ENCODE measurements at regions not wholly inside any gene's neighbourhood (a gene's known extent, or its start where the extent isn't known, plus 50 kb on each side); places are given as distances from the start of the nearest gene placed in this dataset.
A peak's percentile ranks its signal among the peaks of the same experiment; 100 is the strongest.
"Not testable (repeated sequence)": the region's sequence is repeated elsewhere in the genome, so short reads cannot be mapped to it uniquely, and the experiment has no call there.

GRCh38 chr9:104195142-104195541 lies 101.0 kb downstream of the SMC2 start:
- DNase-seq (ENCODE audit: low spot score), result not testable (repeated sequence)

GRCh38 chr9:104200456-104200994 lies 106.4 kb downstream of the SMC2 start:
- DNase-seq (ENCODE audit: low spot score), result no peak

GRCh38 chr9:104206766-104207165 lies 112.7 kb downstream of the SMC2 start:
- DNase-seq (ENCODE audit: low spot score), result no peak

GRCh38 chr9:104209387-104209786 lies 115.3 kb downstream of the SMC2 start:
- DNase-seq (ENCODE audit: low spot score), result no peak

- DNase-seq (ENCODE audit: low spot score), result no peak
Measured at GRCh38 chr9:104227108-104227507, 133.0 kb downstream of the SMC2 start.

- DNase-seq (ENCODE audit: low spot score), result peak; percentile 80
Measured at GRCh38 chr9:104232781-104233341, 138.8 kb downstream of the SMC2 start.

- no peak for DNase-seq (ENCODE audit: low spot score)
Measured at GRCh38 chr9:104233366-104233765, 139.3 kb downstream of the SMC2 start.

GRCh38 chr9:104234632-104235337 lies 140.7 kb downstream of the SMC2 start:
- not testable (repeated sequence) for DNase-seq (ENCODE audit: low spot score)

GRCh38 chr9:104235347-104236120 lies 141.4 kb downstream of the SMC2 start:
- not testable (repeated sequence) for DNase-seq (ENCODE audit: low spot score)

- DNase-seq (ENCODE audit: low spot score), result no peak
Measured at GRCh38 chr9:104238668-104239067, 144.6 kb downstream of the SMC2 start.

GRCh38 chr9:104240890-104241289 lies 146.8 kb downstream of the SMC2 start:
- DNase-seq (ENCODE audit: low spot score), result no peak

- DNase-seq (ENCODE audit: low spot score), result no peak
Measured at GRCh38 chr9:104245925-104246324, 151.8 kb downstream of the SMC2 start.

GRCh38 chr9:104247899-104248460 lies 153.9 kb downstream of the SMC2 start:
- no peak for DNase-seq (ENCODE audit: low spot score)

GRCh38 chr9:104256031-104256695 lies 162.1 kb downstream of the SMC2 start:
- peak; percentile 56 for DNase-seq (ENCODE audit: low spot score)

GRCh38 chr9:104256696-104257062 lies 162.6 kb downstream of the SMC2 start:
- DNase-seq (ENCODE audit: low spot score), result peak; percentile 43

- DNase-seq (ENCODE audit: low spot score), result no peak
Measured at GRCh38 chr9:104258296-104259011, 164.3 kb downstream of the SMC2 start.

GRCh38 chr9:104260004-104260403 lies 165.9 kb downstream of the SMC2 start:
- no peak for DNase-seq (ENCODE audit: low spot score)

GRCh38 chr9:104263942-104264341 lies 169.8 kb downstream of the SMC2 start:
- DNase-seq (ENCODE audit: low spot score), result no peak

- DNase-seq (ENCODE audit: low spot score), result no peak
Measured at GRCh38 chr9:104264431-104264830, 170.3 kb downstream of the SMC2 start.

- DNase-seq (ENCODE audit: low spot score), result no peak
Measured at GRCh38 chr9:104269374-104269773, 175.3 kb downstream of the SMC2 start.

Measured in kidney tubule cell (primary cell).